ENCODE measurements at regions not wholly inside any gene's neighbourhood (a gene's known extent, or its start where the extent isn't known, plus 50 kb on each side); places are given as distances from the start of the nearest gene placed in this dataset.

GRCh38 chr13:80655778-80656511 is 315.0 kb upstream of the SPRY2 start:
- Histone ChIP-seq H3K79me2 (no peaks in the 10 kb centered on the region), H3K27me3 (ENCODE audit: control insufficient read depth, insufficient read depth, low read length) (no peaks in the 10 kb centered on the region), H3K36me3 (ENCODE audit: control insufficient read depth, insufficient read depth, low read length) (no peaks in the 10 kb centered on the region), H3K9me3 (ENCODE audit: control insufficient read depth, low read length) (no peaks in the 10 kb centered on the region), H2AFZ (no peak overlapping the region), H3K27ac (no peak overlapping the region), H3K9ac (no peak overlapping the region), H3K4me2 (ENCODE audit: low read length) (no peak overlapping the region), H3K4me1 (no peaks in the 10 kb centered on the region), H3K4me3 (ENCODE audit: low read depth, low read length) (no peak overlapping the region)
- no peak for TF ChIP-seq CTCF (IDR thresholded peaks at IDR 0.05)

DNA sequence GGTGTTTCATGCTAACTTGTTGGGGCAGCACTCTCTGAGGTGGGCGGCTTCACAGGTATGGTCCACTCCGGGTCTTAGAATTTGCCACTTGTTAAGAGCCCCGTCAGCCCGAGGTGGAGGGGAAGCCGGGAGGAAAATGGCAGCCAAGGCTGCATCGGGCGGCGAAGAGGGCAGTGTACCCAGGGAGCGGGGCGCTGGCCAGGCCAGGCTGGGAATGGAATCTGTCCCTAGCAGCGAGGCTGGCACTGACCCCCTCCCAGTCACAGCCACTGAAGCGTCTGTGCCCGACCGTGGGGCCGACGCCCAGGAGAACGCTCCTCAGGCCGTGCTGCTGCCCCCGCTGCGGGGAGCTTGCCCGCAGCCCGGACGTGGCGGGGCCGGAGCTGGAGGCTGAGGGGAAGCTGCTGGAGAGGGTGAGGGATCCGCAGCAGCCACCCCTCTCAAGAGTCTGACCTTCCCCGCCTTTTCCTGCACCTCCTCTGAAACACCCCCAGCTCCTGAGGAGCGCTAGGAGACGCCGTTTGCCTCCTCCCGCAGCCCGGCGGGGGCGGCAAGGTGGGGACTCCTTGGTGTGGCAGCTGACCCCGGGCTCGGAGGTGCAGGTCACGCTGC is 313.8 kb upstream of the SPRY2 start:
- no peaks in the 10 kb centered on the region for H3K9me3 ChIP-seq (ENCODE audit: control insufficient read depth, low read length)
- peak overlapping the region; percentile 61 for H3K4me2 ChIP-seq (ENCODE audit: low read length)
- no peak for TF ChIP-seq CTCF (IDR thresholded peaks at IDR 0.05)
- no peaks in the 10 kb centered on the region for H3K79me2 ChIP-seq
- H3K36me3 ChIP-seq (ENCODE audit: control insufficient read depth, insufficient read depth, low read length) = no peaks in the 10 kb centered on the region
- no peak overlapping the region for H3K27ac ChIP-seq
- no peak overlapping the region for H2AFZ ChIP-seq
- no peaks in the 10 kb centered on the region for H3K4me1 ChIP-seq
- H3K9ac ChIP-seq = no peak overlapping the region
- H3K4me3 ChIP-seq (ENCODE audit: low read depth, low read length) = peak overlapping the region; percentile 58
- H3K27me3 ChIP-seq (ENCODE audit: control insufficient read depth, insufficient read depth, low read length) = no peaks in the 10 kb centered on the region

DNA sequence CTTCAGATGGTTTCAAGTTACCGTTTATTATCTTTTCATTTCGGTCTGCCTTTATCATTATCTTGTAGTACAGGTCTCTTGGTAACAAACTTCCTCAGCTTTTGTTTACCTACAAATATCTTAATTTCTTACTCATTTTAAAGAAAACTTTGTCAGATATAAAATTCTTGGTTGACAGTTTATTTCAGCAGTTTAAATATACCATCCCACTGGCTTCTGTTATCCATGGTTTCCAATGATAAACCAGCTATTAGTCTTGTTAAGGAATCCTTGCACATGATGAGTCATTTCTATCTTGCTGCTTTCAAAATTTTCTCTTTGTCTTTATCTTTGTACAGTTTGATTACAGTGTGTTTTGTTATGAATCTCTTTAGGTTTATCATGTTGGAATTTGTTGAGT is 308.3 kb upstream of the SPRY2 start:
- no peak for TF ChIP-seq CTCF (IDR thresholded peaks at IDR 0.05)
- no peaks in the 10 kb centered on the region for H3K9me3 ChIP-seq (ENCODE audit: control insufficient read depth, low read length)

GRCh38 chr13:80642641-80643040 is 301.7 kb upstream of the SPRY2 start:
- Histone ChIP-seq H3K36me3 (ENCODE audit: control insufficient read depth, insufficient read depth, low read length) (no peaks in the 10 kb centered on the region), H3K79me2 (no peaks in the 10 kb centered on the region), H3K4me3 (ENCODE audit: low read depth, low read length) (no peak overlapping the region), H3K4me1 (no peaks in the 10 kb centered on the region), H3K27ac (no peak overlapping the region), H3K9me3 (ENCODE audit: control insufficient read depth, low read length) (no peaks in the 10 kb centered on the region), H3K4me2 (ENCODE audit: low read length) (no peak overlapping the region), H3K27me3 (ENCODE audit: control insufficient read depth, insufficient read depth, low read length) (no peaks in the 10 kb centered on the region), H2AFZ (no peak overlapping the region), H3K9ac (no peak overlapping the region)
- no peak for TF ChIP-seq CTCF (IDR thresholded peaks at IDR 0.05)

More for the DNA sequence above, 308.3 kb upstream of the SPRY2 start:
- Histone ChIP-seq H3K9ac (no peak overlapping the region), H2AFZ (no peak overlapping the region), H3K36me3 (ENCODE audit: control insufficient read depth, insufficient read depth, low read length) (no peaks in the 10 kb centered on the region), H3K4me3 (ENCODE audit: low read depth, low read length) (no peak overlapping the region), H3K27ac (no peak overlapping the region), H3K27me3 (ENCODE audit: control insufficient read depth, insufficient read depth, low read length) (no peaks in the 10 kb centered on the region), H3K79me2 (no peaks in the 10 kb centered on the region), H3K4me2 (ENCODE audit: low read length) (no peak overlapping the region), H3K4me1 (no peaks in the 10 kb centered on the region)

DNA sequence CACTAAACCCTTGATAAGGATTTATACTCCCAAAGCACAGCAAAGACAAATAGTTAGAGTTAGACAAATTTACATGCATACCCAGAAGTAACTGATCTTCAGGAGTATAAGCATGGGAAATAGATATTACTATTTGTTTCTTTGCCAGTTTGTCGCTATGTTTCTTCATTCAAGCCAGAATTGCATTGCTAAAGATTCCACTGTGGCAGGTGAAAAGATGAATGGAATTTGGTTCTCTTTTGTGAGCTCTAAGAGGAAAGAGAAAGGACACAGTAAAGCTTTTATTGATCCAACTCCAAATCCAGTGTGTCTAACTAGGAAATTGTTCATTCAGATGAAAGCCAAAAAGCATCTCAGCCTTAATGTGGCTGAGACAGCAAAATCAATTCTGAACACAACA is 292.3 kb upstream of the SPRY2 start:
- no peaks in the 10 kb centered on the region for H3K79me2 ChIP-seq
- no peak overlapping the region for H2AFZ ChIP-seq
- H3K27ac ChIP-seq = no peak overlapping the region
- H3K27me3 ChIP-seq (ENCODE audit: control insufficient read depth, insufficient read depth, low read length) = no peaks in the 10 kb centered on the region
- H3K36me3 ChIP-seq (ENCODE audit: control insufficient read depth, insufficient read depth, low read length) = no peaks in the 10 kb centered on the region
- H3K4me3 ChIP-seq (ENCODE audit: low read depth, low read length) = no peak overlapping the region
- TF ChIP-seq CTCF (IDR thresholded peaks at IDR 0.05) = no peak
- no peak overlapping the region for H3K9ac ChIP-seq
- no peak overlapping the region for H3K4me2 ChIP-seq (ENCODE audit: low read length)
- no peaks in the 10 kb centered on the region for H3K4me1 ChIP-seq
- no peaks in the 10 kb centered on the region for H3K9me3 ChIP-seq (ENCODE audit: control insufficient read depth, low read length)
